Astrocyte (in vitro differentiated cells and primary cell): ENCODE measurements at regions not wholly inside any gene's neighbourhood (a gene's known extent, or its start where the extent isn't known, plus 50 kb on each side); places are given as distances from the start of the nearest gene placed in this dataset.

Experiments
- DNase-seq: peaks from one replicate; pipeline ENCODE4 v3.0.0-alpha.2; 2010; ENCODE audit warnings: low read depth
- FAIRE-seq: peaks from 2 replicates; lab custom pipeline; 2011; peaks lifted over from hg19 to GRCh38; lab: Jason Lieb, UNC
- H2AFZ ChIP-seq: 2 replicates; pipeline ENCODE4 v1.6.0; 2012; ENCODE audit warnings: low read depth, low read length, inconsistent platforms
- H3K27ac ChIP-seq: 2 replicates; pipeline ENCODE4 v1.5.1; 2011; ENCODE audit warnings: low read depth, low read length, inconsistent platforms
- H3K27me3 ChIP-seq: 2 replicates; pipeline ENCODE4 v1.6.0; 2011; ENCODE audit warnings: low read length, inconsistent platforms; ENCODE audit not compliant: insufficient read depth
- H3K36me3 ChIP-seq: 2 replicates; pipeline ENCODE4 v1.5.1; 2011; ENCODE audit warnings: low read length, inconsistent platforms; ENCODE audit not compliant: insufficient read depth
- H3K4me1 ChIP-seq: 2 replicates; pipeline ENCODE4 v1.5.1; 2011; ENCODE audit warnings: low read length, inconsistent platforms; ENCODE audit not compliant: insufficient read depth
- H3K4me2 ChIP-seq: 2 replicates; pipeline ENCODE4 v1.6.0; 2012; ENCODE audit warnings: low read length, inconsistent platforms
- H3K4me3 ChIP-seq: 2 replicates; pipeline ENCODE4 v1.5.1; 2011; ENCODE audit warnings: low read depth, mild to moderate bottlenecking, low read length, inconsistent platforms; ENCODE audit not compliant: insufficient read depth
- H3K79me2 ChIP-seq: 2 replicates; pipeline ENCODE4 v1.6.0; 2012; ENCODE audit warnings: mild to moderate bottlenecking, low read length, inconsistent platforms; ENCODE audit not compliant: insufficient read depth
- H3K9ac ChIP-seq: 2 replicates; pipeline ENCODE4 v1.6.0; 2012; ENCODE audit warnings: mild to moderate bottlenecking, low read length, inconsistent platforms
- H3K9me3 ChIP-seq: 2 replicates; pipeline ENCODE4 v1.5.1; 2012; ENCODE audit warnings: low read depth, mild to moderate bottlenecking, low read length, inconsistent platforms; ENCODE audit not compliant: insufficient read depth
- H4K20me1 ChIP-seq: 2 replicates; pipeline ENCODE4 v1.6.0; 2012; ENCODE audit warnings: low read length, inconsistent platforms; ENCODE audit not compliant: insufficient read depth
- H3K27ac Mint-ChIP-seq: one replicate; pipeline ENCODE4 v1.8.0; 2021; ENCODE audit warnings: mild to moderate bottlenecking, mixed read lengths; ENCODE audit not compliant: unreplicated experiment
- H3K27me3 Mint-ChIP-seq: one replicate; pipeline ENCODE4 v1.8.0; 2021; ENCODE audit warnings: low read depth, mixed read lengths; ENCODE audit not compliant: unreplicated experiment
- H3K36me3 Mint-ChIP-seq: one replicate; pipeline ENCODE4 v1.8.0; 2021; ENCODE audit warnings: low read depth, mixed read lengths; ENCODE audit not compliant: unreplicated experiment
- H3K4me1 Mint-ChIP-seq: one replicate; pipeline ENCODE4 v1.8.0; 2021; ENCODE audit warnings: low read depth, mixed read lengths; ENCODE audit not compliant: unreplicated experiment
- H3K4me3 Mint-ChIP-seq: one replicate; pipeline ENCODE4 v1.8.0; 2021; ENCODE audit warnings: mild to moderate bottlenecking, moderate library complexity, mixed read lengths; ENCODE audit not compliant: unreplicated experiment
- H3K9me3 Mint-ChIP-seq: one replicate; pipeline ENCODE4 v1.8.0; 2021; ENCODE audit warnings: mild to moderate bottlenecking, mixed read lengths; ENCODE audit not compliant: unreplicated experiment
- CTCF ChIP-seq: IDR thresholded peaks from 2 replicates; pipeline ENCODE4 v1.5.1; 2011; ENCODE audit warnings: low read depth, mild to moderate bottlenecking, inconsistent platforms, low read length, moderate library complexity; ENCODE audit not compliant: insufficient read depth
- EZH2 ChIP-seq: IDR thresholded peaks from 2 replicates; pipeline ENCODE4 v1.6.1; 2012; ENCODE audit warnings: mild to moderate bottlenecking, low read length, inconsistent platforms; ENCODE audit not compliant: insufficient read depth

- Histone ChIP-seq H4K20me1 (no peaks in the 10 kb centered on the region), H3K9ac (no peak overlapping the region), H3K27me3 (no peaks in the 10 kb centered on the region), H3K4me3 (no peak overlapping the region), H3K4me2 (no peak overlapping the region), H3K79me2 (no peaks in the 10 kb centered on the region), H3K9me3 (no peaks in the 10 kb centered on the region), H2AFZ (no peak overlapping the region), H3K4me1 (no peaks in the 10 kb centered on the region), H3K27ac (no peak overlapping the region), H3K36me3 (no peaks in the 10 kb centered on the region)
- Mint-ChIP-seq H3K4me3 (no peak overlapping the region), H3K27ac (no peak overlapping the region), H3K9me3 (no peaks in the 10 kb centered on the region), H3K36me3 (no peaks in the 10 kb centered on the region), H3K4me1 (no peaks in the 10 kb centered on the region), H3K27me3 (no peaks in the 10 kb centered on the region)
- DNase-seq (no peak), FAIRE-seq (no peak)
- TF ChIP-seq CTCF = no peak
- no peak for TF ChIP-seq EZH2
Measured at GRCh38 chr4:142944565-142944964, 98.5 kb upstream of the INPP4B start.

- FAIRE-seq = no peak
- Mint-ChIP-seq H3K36me3 (no peaks in the 10 kb centered on the region), H3K4me3 (no peak overlapping the region), H3K9me3 (no peaks in the 10 kb centered on the region), H3K27ac (no peak overlapping the region), H3K4me1 (no peaks in the 10 kb centered on the region), H3K27me3 (no peaks in the 10 kb centered on the region)
- Histone ChIP-seq H3K36me3 (no peaks in the 10 kb centered on the region), H3K27ac (no peak overlapping the region), H3K4me3 (no peak overlapping the region), H3K27me3 (no peaks in the 10 kb centered on the region), H3K4me2 (no peak overlapping the region), H3K9ac (no peak overlapping the region), H2AFZ (no peak overlapping the region), H3K9me3 (no peaks in the 10 kb centered on the region), H4K20me1 (no peaks in the 10 kb centered on the region), H3K79me2 (no peaks in the 10 kb centered on the region), H3K4me1 (no peaks in the 10 kb centered on the region)
- TF ChIP-seq CTCF = no peak
- no peak for TF ChIP-seq EZH2
- no peak for DNase-seq
Measured at GRCh38 chr4:142952821-142953580, 106.9 kb upstream of the INPP4B start.

- no peaks in the 10 kb centered on the region for H3K9me3 ChIP-seq
- no peaks in the 10 kb centered on the region for H3K4me1 ChIP-seq
- no peaks in the 10 kb centered on the region for H3K79me2 ChIP-seq
- Mint-ChIP-seq H3K4me3 (no peak overlapping the region), H3K27me3 (no peaks in the 10 kb centered on the region), H3K4me1 (no peaks in the 10 kb centered on the region), H3K9me3 (no peaks in the 10 kb centered on the region), H3K27ac (no peak overlapping the region), H3K36me3 (no peaks in the 10 kb centered on the region)
- no peak for FAIRE-seq
- H3K27me3 ChIP-seq = no peaks in the 10 kb centered on the region
- H3K9ac ChIP-seq = no peak overlapping the region
- H3K27ac ChIP-seq = no peak overlapping the region
- H3K4me2 ChIP-seq = no peak overlapping the region
- no peaks in the 10 kb centered on the region for H4K20me1 ChIP-seq
- H3K36me3 ChIP-seq = no peaks in the 10 kb centered on the region
- no peak for DNase-seq
- TF ChIP-seq EZH2 = no peak
- TF ChIP-seq CTCF = no peak
- H2AFZ ChIP-seq = no peak overlapping the region
- no peak overlapping the region for H3K4me3 ChIP-seq
Measured at GRCh38 chr4:142954415-142954814, 108.3 kb upstream of the INPP4B start.
